ENCODE measurements at regions not wholly inside any gene's neighbourhood (a gene's known extent, or its start where the extent isn't known, plus 50 kb on each side); places are given as distances from the start of the nearest gene placed in this dataset.

DNA sequence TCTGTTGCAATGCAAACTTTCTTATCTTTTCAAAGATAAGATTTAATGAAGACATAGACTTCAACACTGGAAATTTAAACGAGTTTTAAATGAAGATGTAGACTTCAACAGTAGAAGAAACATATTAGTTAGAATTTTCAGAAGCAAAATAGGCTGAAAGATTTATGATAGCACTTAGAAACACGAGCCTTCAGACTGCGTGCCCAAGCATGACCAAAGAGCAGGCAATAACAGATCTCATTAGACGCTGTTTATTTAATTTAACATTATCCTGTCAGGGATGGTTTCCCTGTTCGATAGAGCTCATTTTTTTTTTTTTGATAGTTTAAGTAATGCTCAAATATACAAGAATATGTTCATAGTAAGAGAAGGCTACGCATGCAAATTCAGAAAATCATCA lies 604.7 kb upstream of the SOX9 start:
- Histone ChIP-seq H3K4me3 (ENCODE audit: low read depth, low read length) (no peak overlapping the region), H3K27me3 (ENCODE audit: control insufficient read depth, insufficient read depth, low read length) (no peaks in the 10 kb centered on the region), H3K36me3 (ENCODE audit: control insufficient read depth, insufficient read depth, low read length) (no peaks in the 10 kb centered on the region)
- DNase-seq (ENCODE audit: low read depth): no peak
- TF ChIP-seq, protein P1, sequence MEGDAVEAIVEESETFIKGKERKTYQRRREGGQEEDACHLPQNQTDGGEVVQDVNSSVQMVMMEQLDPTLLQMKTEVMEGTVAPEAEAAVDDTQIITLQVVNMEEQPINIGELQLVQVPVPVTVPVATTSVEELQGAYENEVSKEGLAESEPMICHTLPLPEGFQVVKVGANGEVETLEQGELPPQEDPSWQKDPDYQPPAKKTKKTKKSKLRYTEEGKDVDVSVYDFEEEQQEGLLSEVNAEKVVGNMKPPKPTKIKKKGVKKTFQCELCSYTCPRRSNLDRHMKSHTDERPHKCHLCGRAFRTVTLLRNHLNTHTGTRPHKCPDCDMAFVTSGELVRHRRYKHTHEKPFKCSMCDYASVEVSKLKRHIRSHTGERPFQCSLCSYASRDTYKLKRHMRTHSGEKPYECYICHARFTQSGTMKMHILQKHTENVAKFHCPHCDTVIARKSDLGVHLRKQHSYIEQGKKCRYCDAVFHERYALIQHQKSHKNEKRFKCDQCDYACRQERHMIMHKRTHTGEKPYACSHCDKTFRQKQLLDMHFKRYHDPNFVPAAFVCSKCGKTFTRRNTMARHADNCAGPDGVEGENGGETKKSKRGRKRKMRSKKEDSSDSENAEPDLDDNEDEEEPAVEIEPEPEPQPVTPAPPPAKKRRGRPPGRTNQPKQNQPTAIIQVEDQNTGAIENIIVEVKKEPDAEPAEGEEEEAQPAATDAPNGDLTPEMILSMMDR (IDR thresholded peaks at IDR 0.05; ENCODE audit: insufficient read depth, low read length, poor library complexity, severe bottlenecking): no peak

DNA sequence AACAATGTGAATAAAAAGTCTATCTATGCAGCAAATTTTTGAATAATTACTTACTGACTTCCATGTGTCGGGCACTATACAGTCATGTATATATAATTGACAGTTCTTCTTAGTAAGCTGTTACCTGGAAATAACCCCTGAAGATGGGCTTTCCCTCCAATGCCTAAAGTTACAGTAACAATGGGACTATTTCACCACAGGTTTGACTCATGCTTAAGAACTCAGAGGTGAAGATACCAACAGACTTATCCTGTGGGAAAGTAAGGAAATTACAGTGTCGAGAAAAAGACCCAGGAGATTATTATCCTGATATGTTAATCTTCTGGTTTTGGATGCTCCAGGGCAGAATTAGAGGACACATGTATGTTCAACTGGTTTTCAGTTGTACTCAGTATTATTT lies 601.5 kb upstream of the SOX9 start:
- TF ChIP-seq, protein P1 (IDR thresholded peaks at IDR 0.05; ENCODE audit: insufficient read depth, low read length, poor library complexity, severe bottlenecking): no peak
- H3K4me3 ChIP-seq (ENCODE audit: low read depth, low read length): no peak overlapping the region
- no peaks in the 10 kb centered on the region for H3K27me3 ChIP-seq (ENCODE audit: control insufficient read depth, insufficient read depth, low read length)
- H3K36me3 ChIP-seq (ENCODE audit: control insufficient read depth, insufficient read depth, low read length): no peaks in the 10 kb centered on the region
- DNase-seq (ENCODE audit: low read depth): peak; percentile 37

DNA sequence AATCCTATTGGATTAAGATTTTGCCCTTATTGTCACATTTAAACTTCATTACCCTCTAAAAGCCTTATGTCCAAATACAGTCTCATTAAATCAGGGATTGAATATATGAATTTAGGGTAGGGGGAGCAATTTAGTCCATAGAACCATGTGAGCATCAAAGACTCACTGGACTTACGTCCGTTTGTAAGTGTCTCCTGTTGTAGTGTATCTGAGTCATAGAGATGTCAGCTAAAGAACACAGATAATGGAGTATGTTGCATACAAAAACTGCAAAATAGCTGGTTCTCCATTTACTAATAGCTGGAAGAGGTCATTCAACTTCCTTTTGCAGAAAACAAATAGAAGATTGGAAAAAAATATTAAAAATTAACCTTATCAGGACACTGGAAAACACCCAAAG lies 599.1 kb upstream of the SOX9 start:
- Histone ChIP-seq H3K4me3 (ENCODE audit: low read depth, low read length) (no peak overlapping the region), H3K27me3 (ENCODE audit: control insufficient read depth, insufficient read depth, low read length) (no peaks in the 10 kb centered on the region), H3K36me3 (ENCODE audit: control insufficient read depth, insufficient read depth, low read length) (no peaks in the 10 kb centered on the region)
- no peak for DNase-seq (ENCODE audit: low read depth)
- TF ChIP-seq, protein P1 (IDR thresholded peaks at IDR 0.05; ENCODE audit: insufficient read depth, low read length, poor library complexity, severe bottlenecking): no peak

DNA sequence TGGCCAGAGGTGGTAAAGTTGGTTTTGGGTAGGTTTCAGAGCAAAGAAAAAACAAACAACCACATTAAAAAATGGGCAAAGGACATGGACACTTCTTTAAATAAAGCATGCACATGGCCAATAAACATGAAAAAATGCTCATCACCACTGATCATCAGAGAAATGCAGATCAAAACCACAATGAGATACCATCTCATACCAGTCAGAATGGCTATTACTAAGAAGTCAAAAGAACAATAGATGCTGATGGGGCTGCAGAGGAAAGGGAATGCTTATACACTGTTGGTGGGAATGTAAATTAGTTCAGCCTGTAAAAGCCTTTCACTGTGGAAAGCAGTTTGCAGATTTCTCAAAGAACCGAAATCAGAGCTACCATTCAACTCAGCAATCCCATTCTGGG lies 598.4 kb upstream of the SOX9 start:
- Histone ChIP-seq H3K36me3 (ENCODE audit: control insufficient read depth, insufficient read depth, low read length) (no peaks in the 10 kb centered on the region), H3K4me3 (ENCODE audit: low read depth, low read length) (no peak overlapping the region), H3K27me3 (ENCODE audit: control insufficient read depth, insufficient read depth, low read length) (no peaks in the 10 kb centered on the region)
- DNase-seq (ENCODE audit: low read depth): no peak
- TF ChIP-seq, protein P1 (IDR thresholded peaks at IDR 0.05; ENCODE audit: insufficient read depth, low read length, poor library complexity, severe bottlenecking): no peak

DNA sequence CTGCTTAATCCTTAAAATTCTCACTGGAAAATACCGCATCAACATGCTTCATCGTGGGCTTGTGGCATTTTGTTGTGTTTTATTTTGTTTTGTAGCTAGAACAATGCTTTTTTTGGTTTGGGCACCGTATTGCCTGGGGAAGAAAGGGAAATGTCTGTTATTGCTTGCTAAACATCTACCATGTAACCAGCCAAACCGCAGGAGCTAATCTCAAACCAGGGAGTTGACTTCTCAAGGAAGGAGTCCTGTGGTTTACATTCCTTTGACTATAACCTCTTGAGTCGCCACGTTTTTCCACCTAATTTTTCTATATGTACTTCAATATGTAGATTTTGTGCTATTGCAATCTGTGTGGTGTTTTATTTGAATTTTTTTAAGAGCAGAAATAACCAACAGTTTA lies 593.5 kb upstream of the SOX9 start:
- no peak for DNase-seq (ENCODE audit: low read depth)
- Histone ChIP-seq H3K4me3 (ENCODE audit: low read depth, low read length) (no peak overlapping the region), H3K27me3 (ENCODE audit: control insufficient read depth, insufficient read depth, low read length) (no peaks in the 10 kb centered on the region), H3K36me3 (ENCODE audit: control insufficient read depth, insufficient read depth, low read length) (no peaks in the 10 kb centered on the region)
- TF ChIP-seq, protein P1 (IDR thresholded peaks at IDR 0.05; ENCODE audit: insufficient read depth, low read length, poor library complexity, severe bottlenecking): no peak

DNA sequence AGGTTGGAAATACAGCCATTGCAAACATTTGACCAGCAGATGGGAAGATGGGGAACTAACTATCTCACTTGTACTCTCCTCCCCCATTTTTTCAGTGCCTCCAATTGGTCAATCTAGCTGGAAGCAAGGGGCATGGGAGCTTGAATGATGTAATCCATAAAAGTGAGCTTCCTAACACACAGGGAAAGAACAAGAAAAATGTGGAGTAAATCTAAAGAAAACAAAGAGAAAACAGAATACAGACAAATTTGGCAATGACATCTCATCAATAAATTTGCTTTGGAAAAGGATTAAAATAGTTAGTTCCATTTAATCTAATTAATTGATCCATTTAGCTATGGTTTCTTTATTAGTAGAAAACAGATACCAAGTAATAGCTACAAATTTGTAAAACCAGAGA lies 592.6 kb upstream of the SOX9 start:
- Histone ChIP-seq H3K36me3 (ENCODE audit: control insufficient read depth, insufficient read depth, low read length) (no peaks in the 10 kb centered on the region), H3K4me3 (ENCODE audit: low read depth, low read length) (no peak overlapping the region), H3K27me3 (ENCODE audit: control insufficient read depth, insufficient read depth, low read length) (no peaks in the 10 kb centered on the region)
- no peak for DNase-seq (ENCODE audit: low read depth)
- TF ChIP-seq, protein P1 (IDR thresholded peaks at IDR 0.05; ENCODE audit: insufficient read depth, low read length, poor library complexity, severe bottlenecking): no peak
